ENCODE measurements at regions not wholly inside any gene's neighbourhood (a gene's known extent, or its start where the extent isn't known, plus 50 kb on each side); places are given as distances from the start of the nearest gene placed in this dataset.

DNA sequence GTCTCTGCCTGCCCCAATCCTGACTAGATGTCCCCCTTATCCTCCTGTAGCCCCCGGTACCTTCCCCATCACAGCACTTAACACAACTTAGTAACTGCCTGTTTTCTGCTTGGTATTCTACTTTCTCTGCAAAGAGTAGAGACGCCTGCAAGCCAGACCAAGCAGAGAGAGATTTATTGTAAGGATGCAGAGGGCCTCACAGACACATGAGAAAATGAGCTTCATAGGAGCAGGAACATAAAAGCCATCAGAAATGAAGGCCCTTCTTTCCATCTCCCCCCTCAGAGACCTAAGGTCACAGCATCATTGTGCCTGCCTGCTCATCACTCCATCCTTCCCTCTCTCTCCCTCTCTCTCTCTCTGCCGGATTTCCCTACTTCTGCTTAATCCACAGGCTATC is 305.7 kb upstream of the NOCT start:
- Histone ChIP-seq H3K9me3 (no peaks in the 10 kb centered on the region), H3K4me3 (no peak overlapping the region), H3K4me1 (ENCODE audit: control insufficient read depth in 1 of 2, low read depth in 2 of 2) (no peaks in the 10 kb centered on the region), H3K36me3 (no peaks in the 10 kb centered on the region), H3K27me3 (replicated peaks; ENCODE audit: insufficient read depth) (no peaks in the 10 kb centered on the region), H3K27ac (no peak overlapping the region)
- ATAC-seq (ENCODE audit: insufficient number of reproducible peaks, low FRiP score, low read depth), result no peak
- DNase-seq (ENCODE audit: low spot score), result no peak
- TF ChIP-seq CTCF (IDR thresholded peaks at IDR 0.05), result no peak

DNA sequence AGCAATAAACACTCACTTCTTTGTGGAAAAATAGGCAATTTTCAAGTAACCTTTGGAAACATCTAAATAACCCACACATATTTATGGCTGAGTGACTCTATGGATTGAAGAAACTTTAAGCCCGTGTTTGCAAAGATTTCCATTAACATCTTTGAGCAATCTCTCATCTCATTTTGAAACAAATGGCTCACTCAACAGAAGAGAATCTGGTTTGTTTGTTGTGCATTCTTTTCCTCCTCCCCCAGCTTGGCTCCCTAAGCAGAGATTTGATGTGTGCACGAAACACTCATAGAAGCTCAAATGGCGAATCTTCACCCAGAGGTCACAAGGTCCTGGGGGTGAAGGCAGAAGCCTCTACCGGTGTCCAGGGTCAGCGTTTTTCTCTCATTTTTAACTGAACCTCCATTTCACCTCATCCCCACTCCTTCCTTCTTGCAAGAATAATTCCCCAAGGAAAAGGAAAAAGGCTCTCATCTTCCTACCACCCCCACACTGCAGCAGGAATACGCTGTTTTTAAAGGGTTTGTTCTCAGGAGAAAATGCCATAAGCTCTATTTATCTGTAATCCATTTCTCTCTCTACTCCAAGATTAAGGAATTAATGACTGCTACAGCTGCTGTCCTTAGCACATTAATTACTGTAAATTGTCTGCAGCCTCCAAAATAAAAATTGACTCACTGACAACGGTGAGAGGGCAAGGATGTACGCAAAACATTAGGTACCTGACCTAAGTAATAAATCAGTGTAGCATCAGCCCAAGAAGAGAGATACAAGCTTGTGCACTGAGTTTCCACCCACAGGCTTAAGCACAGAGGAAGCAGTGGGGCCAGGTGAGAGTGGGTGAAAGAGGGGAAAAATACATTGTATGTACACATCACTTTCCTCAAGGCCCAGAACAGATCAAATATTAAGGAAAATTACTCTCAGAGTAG is 307.6 kb upstream of the NOCT start:
- no peak overlapping the region for H3K27ac ChIP-seq
- H3K4me1 ChIP-seq (ENCODE audit: control insufficient read depth in 1 of 2, low read depth in 2 of 2), result no peaks in the 10 kb centered on the region
- DNase-seq (ENCODE audit: low spot score) (no peak), ATAC-seq (ENCODE audit: insufficient number of reproducible peaks, low FRiP score, low read depth) (no peak)
- H3K36me3 ChIP-seq, result no peaks in the 10 kb centered on the region
- H3K9me3 ChIP-seq, result no peaks in the 10 kb centered on the region
- no peaks in the 10 kb centered on the region for H3K27me3 ChIP-seq (replicated peaks; ENCODE audit: insufficient read depth)
- no peak overlapping the region for H3K4me3 ChIP-seq
- TF ChIP-seq CTCF (IDR thresholded peaks at IDR 0.05), result no peak

- H3K36me3 ChIP-seq, result no peaks in the 10 kb centered on the region
- no peak for TF ChIP-seq CTCF (IDR thresholded peaks at IDR 0.05)
- no peaks in the 10 kb centered on the region for H3K9me3 ChIP-seq
- no peaks in the 10 kb centered on the region for H3K27me3 ChIP-seq (replicated peaks; ENCODE audit: insufficient read depth)
- no peak for DNase-seq (ENCODE audit: low spot score)
- ATAC-seq (ENCODE audit: insufficient number of reproducible peaks, low FRiP score, low read depth), result no peak
- H3K4me3 ChIP-seq, result no peak overlapping the region
- H3K27ac ChIP-seq, result no peak overlapping the region
- H3K4me1 ChIP-seq (ENCODE audit: control insufficient read depth in 1 of 2, low read depth in 2 of 2), result no peaks in the 10 kb centered on the region
Observed at GRCh38 chr4:138706201-138706600, 309.4 kb upstream of the NOCT start.

GRCh38 chr4:138702190-138702824 is 313.3 kb upstream of the NOCT start:
- H3K9me3 ChIP-seq, result no peaks in the 10 kb centered on the region
- H3K36me3 ChIP-seq, result no peaks in the 10 kb centered on the region
- no peaks in the 10 kb centered on the region for H3K27me3 ChIP-seq (replicated peaks; ENCODE audit: insufficient read depth)
- ATAC-seq (ENCODE audit: insufficient number of reproducible peaks, low FRiP score, low read depth), result no peak
- no peak for TF ChIP-seq CTCF (IDR thresholded peaks at IDR 0.05)
- H3K27ac ChIP-seq, result no peak overlapping the region
- DNase-seq (ENCODE audit: low spot score), result no peak
- no peak overlapping the region for H3K4me3 ChIP-seq
- peaks cover 0 to 4% of the 10 kb centered on the region in 2 donors for H3K4me1 ChIP-seq (ENCODE audit: control insufficient read depth in 1 of 2, low read depth in 2 of 2)

DNA sequence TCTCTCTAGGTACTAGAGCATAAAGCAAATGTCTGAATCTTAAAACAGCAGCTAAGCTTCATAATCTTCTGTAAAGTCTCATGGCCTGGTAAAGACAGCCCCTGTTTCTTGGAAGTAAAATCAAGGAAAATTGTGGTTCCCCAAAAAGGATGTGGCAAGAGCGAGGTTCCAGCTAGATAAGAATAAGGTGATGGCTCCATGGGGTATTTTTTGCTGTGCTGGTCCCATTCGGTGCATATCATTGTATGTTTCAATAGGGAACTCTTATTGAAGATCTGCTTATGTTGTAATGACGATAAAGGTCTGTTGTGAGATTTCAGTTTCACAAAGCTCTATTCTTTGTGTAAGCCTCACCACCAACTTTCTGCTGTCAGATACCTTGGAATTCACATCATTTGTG is 316.9 kb upstream of the NOCT start:
- no peaks in the 10 kb centered on the region for H3K27me3 ChIP-seq (replicated peaks; ENCODE audit: insufficient read depth)
- H3K27ac ChIP-seq, result no peak overlapping the region
- H3K9me3 ChIP-seq, result no peaks in the 10 kb centered on the region
- ATAC-seq (ENCODE audit: insufficient number of reproducible peaks, low FRiP score, low read depth) (no peak), DNase-seq (ENCODE audit: low spot score) (no peak)
- peaks cover 0 to 7% of the 10 kb centered on the region in 2 donors for H3K4me1 ChIP-seq (ENCODE audit: control insufficient read depth in 1 of 2, low read depth in 2 of 2)
- H3K4me3 ChIP-seq, result no peak overlapping the region
- H3K36me3 ChIP-seq, result no peaks in the 10 kb centered on the region
- no peak for TF ChIP-seq CTCF (IDR thresholded peaks at IDR 0.05)
